GM19395 (cell line): ENCODE measurements at regions not wholly inside any gene's neighbourhood (a gene's known extent, or its start where the extent isn't known, plus 50 kb on each side); places are given as distances from the start of the nearest gene placed in this dataset.
A peak's percentile ranks its signal among the peaks of the same experiment; 100 is the strongest.
"Not testable (repeated sequence)": the region's sequence is repeated elsewhere in the genome, so short reads cannot be mapped to it uniquely, and the experiment has no call there.

ENCODE experiments used
- ATAC-seq: cut with Tn5 transposase; IDR thresholded peaks from one replicate; pipeline ENCODE4 v1.9.1; 2021; ENCODE audit warnings: mild to moderate bottlenecking, moderate library complexity; ENCODE audit not compliant: unreplicated experiment

GRCh38 chr14:105675433-105675832 is 149.1 kb downstream of the TMEM121 start:
- not testable (repeated sequence) for ATAC-seq

- not testable (repeated sequence) for ATAC-seq
Observed at GRCh38 chr14:105675905-105676670, 149.7 kb downstream of the TMEM121 start.

- ATAC-seq = not testable (repeated sequence)
Observed at GRCh38 chr14:105678057-105678456, 151.7 kb downstream of the TMEM121 start.

GRCh38 chr14:105678996-105679958 is 152.9 kb downstream of the TMEM121 start:
- ATAC-seq = not testable (repeated sequence)

DNA sequence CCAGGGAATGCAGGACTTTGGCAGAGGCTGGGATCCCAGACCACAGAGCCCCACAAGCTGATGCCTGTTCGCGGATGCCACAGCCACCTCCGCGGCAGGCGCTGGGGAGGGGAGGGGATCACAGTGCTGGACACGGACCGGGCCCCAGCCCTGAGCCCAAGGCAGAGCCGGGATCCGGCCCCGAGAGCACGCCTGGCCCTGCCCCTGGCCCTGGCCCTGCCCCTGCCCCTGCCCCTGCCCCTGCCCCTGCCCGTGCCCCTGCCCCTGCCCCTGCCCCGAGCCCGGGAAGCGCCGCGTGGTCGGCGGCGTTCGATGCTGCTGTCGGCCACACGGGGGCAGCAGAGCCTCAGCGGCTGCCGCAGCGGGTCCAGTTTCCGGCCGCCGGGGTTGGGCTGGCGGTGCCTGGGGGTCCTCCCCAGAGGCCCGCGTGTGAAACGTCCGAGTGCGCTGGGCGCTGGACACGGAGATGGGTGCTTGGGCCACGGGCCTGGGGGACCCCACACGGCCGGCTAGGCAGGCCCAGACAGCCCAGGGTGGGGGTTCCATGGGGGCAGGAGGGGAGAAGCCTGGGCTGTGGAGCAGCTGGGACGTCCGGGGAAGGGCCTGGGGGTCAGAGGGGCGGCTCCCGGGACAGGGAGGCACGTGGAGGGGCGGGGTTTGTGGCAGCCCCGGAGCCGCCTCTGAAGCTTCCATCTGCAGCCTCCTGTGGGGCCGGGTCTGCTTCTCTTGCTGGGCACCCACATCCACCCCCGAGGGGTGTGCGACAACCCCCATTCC is 153.8 kb downstream of the TMEM121 start:
- peak; percentile 53 for ATAC-seq

DNA sequence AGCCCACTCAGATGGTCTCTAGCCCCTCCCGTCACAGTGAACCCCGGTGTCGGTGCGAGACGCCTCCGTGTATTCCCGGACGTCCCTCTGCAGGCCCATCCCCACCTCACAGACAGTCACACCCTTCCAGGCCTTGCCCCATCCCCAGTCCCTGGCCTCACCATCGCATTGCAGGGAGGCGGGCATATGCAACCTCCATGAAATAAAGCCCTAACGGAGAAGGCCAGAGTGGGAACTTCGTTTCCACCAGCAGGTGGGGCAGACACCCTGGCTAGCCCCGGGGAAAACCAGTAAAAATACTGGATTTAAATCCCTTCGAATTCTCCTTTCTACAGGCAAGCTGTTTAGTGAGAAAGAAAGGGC is 154.3 kb downstream of the TMEM121 start:
- peak; percentile 44 for ATAC-seq

GRCh38 chr14:105681606-105682185 is 155.3 kb downstream of the TMEM121 start:
- ATAC-seq = not testable (repeated sequence)

DNA sequence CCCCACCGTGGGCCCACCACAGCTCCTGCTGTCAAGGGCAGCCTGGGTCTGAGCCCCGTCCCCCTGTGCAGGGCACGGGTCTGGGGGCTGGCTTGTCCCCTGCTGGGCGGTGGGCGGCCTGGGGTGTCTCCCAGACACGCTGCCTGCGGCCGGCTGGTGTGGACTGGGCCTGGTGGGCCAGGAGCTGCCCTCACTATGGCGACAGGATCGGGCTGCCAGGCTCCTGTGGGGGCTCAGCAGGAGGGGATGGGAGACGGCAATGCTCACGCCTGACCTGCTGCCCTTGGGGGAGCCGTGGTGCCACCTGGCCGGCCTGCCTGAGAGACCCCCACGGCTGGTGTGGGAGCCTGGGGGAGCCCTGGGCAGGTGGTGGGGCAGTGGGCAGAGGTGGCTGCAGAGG is 156.1 kb downstream of the TMEM121 start:
- not testable (repeated sequence) for ATAC-seq

- no peak for ATAC-seq
Observed at GRCh38 chr14:105682956-105683570, 156.7 kb downstream of the TMEM121 start.

DNA sequence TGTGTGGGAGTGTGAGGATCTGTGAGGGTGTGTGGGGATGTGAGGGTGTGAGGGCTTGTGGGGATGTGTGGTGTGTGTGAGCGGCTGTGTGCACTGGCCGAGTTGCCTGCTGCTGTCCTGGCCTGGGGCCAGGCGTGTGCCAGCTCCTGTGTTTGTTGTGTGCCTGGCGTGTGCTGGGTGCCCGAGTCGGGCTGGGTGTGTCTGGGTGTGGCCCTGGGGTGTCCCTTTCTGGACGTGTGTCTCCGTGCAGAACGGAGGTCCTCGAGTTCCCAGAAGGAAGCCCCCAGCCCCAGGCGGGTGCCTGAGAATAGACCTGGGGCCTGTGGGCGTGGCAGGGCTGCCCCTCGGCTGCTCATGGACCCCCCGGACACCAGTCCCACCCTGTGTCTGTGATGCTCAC is 157.7 kb downstream of the TMEM121 start:
- not testable (repeated sequence) for ATAC-seq

- ATAC-seq = not testable (repeated sequence)
Observed at GRCh38 chr14:105684597-105684996, 158.2 kb downstream of the TMEM121 start.

GRCh38 chr14:105685003-105685402 is 158.6 kb downstream of the TMEM121 start:
- ATAC-seq = no peak

DNA sequence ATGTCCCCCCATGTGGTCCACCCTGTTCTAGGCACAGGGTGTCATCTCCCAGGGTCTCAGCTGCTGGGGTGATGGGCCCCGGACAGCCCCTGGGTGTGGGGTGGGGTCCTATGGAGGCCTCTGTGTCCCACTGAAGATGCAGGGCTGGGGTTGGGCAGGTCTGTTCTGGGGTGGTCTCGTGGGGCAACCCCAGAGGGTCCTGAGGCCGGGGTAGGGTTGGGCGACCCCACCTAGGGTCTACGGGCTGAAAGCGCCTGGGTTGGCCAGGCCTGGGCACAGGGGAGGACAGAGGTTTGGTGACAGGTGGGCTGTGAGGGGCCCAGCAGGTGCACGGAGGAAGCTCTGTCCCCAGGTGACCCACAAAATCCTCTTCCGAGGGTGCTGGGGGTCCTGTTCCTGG is 159.2 kb downstream of the TMEM121 start:
- not testable (repeated sequence) for ATAC-seq

DNA sequence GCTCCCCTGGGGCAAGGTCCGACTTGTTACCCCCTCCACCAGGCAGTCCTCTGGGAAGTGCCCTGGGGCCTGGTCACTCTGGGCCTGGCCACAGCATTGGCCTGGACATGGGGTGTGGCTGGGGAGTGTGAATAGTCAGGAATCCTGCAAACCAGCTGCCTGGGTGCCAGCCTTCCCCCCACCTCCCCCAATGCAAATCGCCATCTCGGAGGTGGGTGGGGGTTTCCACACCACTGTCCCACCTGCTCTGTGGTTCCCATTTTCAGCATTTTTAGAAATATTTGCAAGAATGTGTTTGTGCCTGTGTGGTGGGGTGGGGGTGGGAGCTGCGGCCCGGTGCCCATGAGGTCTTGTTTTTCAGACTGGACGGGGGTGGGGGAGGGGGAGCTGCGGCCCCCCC is 159.7 kb downstream of the TMEM121 start:
- ATAC-seq = not testable (repeated sequence)

- ATAC-seq = not testable (repeated sequence)
Observed at GRCh38 chr14:105686462-105687170, 160.2 kb downstream of the TMEM121 start.

DNA sequence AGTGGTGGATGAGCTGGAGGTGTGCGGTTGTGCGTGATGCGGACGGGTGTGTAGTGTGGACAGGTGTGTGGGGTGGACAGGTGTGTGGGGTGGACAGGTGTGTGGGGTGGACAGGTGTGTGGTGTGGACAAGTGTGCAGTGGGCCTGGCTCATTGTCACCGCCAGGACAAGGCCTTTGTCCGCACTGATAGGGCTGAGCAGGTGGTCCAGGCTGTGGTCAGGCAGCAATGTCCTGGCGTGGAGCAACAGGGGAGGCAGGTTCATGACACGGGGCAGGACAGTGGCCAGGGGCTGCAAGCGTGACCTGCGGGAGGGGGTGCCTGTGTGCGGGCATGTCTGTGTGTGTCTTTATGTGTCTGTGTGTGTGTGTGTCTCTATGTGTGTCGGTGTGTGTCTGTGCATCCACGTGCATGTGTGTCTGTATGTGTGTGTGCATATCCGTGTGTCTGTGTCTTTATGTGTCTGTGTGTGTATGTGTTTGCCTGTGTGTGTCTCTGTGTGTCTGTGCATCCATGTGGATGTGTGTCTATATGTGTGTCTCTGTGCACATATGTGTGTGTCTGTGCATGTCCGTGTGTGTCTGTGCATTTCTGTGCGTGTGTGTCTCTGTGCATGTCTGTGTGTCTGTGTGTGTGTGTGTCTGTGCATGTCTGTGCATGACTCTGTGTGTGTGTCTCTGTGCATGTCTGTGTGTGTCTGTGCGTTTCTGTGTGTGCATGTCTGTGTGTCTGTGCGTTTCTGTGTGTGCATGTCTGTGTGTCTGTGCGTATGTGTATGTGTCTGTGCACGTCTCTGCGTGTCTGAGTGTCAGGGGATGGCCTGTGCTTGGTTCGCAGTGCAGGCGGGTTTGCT is 161.0 kb downstream of the TMEM121 start:
- not testable (repeated sequence) for ATAC-seq

DNA sequence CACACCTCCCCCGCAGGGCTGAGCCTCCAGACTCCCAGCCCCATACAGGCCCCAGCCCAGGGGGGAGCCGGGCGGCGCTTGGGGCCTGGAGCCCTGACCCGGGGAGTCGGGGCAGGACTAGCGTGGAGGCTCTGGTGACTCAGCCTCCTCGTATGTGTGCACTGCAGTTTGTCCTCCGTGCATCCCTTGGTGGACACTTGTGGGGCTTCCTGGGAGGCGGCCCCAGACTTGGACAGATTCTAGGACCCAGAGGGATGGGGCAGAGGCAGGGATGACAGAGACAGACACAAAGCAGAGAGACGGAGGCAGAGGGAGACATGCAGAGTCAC is 161.6 kb downstream of the TMEM121 start:
- peak; percentile 31 for ATAC-seq

DNA sequence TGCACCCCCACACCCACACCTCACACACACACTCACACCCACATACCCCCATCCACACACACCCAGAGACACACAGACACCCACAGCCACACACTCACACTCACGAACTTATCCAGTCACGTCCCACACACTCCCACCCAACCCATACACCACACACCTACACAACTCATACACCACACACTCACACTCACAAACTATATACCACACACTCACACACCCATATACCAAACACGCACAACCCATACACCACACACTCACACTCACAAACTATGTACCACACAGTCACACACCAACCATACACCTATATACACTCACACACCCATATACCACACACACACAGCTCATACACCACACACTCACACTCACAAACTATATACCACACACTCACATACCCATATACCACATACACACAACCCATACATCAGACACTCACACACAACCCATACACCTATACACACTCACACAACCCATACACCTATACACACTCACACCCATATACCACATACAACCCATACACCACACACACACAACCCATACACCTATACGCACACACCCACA is 162.4 kb downstream of the TMEM121 start:
- not testable (repeated sequence) for ATAC-seq
